ENCODE measurements at regions not wholly inside any gene's neighbourhood (a gene's known extent, or its start where the extent isn't known, plus 50 kb on each side); places are given as distances from the start of the nearest gene placed in this dataset.

DNA sequence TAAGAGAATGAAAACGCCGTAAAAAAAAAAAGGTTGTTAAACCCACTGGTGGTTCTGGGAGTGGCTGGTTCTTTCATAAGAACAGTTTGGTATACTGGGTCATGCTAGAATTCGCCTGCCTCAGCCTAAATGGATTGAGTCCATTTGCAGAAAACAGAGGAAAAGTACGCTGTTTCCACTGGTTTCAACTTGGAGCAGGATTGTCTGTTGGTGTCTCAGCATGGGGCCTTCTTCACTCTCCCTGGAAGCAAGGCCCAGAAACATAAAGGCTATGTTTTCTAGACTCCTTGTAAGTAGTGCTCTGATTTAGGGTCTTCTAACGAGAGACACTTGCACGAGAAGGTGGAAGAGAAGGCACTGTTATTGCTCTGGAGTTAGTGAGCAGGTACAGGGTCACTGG lies 116.9 kb upstream of the MTAP start:
- Histone ChIP-seq H3K4me2 (replicated peaks; ENCODE audit: low read depth, low read length, poor library complexity, severe bottlenecking) (no peak overlapping the region), H3K4me1 (ENCODE audit: control insufficient read depth in 2 of 2, insufficient read depth in 2 of 2, low read length in 2 of 2) (no peaks in the 10 kb centered on the region), H3K36me3 (replicated peaks in 1 of 2; ENCODE audit: control extremely low read depth in 1 of 2, control insufficient read depth in 1 of 2, extremely low read depth in 1 of 2, insufficient read depth in 2 of 2, low read length in 1 of 2) (no peaks in the 10 kb centered on the region), H3K9me3 (ENCODE audit: control extremely low read depth in 1 of 3, control insufficient read depth in 2 of 3, insufficient read depth in 1 of 3, low read length in 2 of 3) (no peaks in the 10 kb centered on the region), H3K79me2 (ENCODE audit: control insufficient read depth, insufficient read depth, low read length) (no peaks in the 10 kb centered on the region), H3K9ac (ENCODE audit: low read length) (no peak overlapping the region), H3K27ac (ENCODE audit: low read length in 2 of 2) (no peak overlapping the region), H4K20me1 (ENCODE audit: control insufficient read depth, insufficient read depth, low read length, poor library complexity, severe bottlenecking) (no peaks in the 10 kb centered on the region), H3K27me3 (replicated peaks in 1 of 4; ENCODE audit: control extremely low read depth in 1 of 4, control insufficient read depth in 3 of 4, insufficient read depth in 4 of 4, low read length in 3 of 4) (no peaks in the 10 kb centered on the region), H2AFZ (ENCODE audit: insufficient read depth, low read depth, low read length, poor library complexity, severe bottlenecking) (no peak overlapping the region), H3K4me3 (ENCODE audit: control extremely low read depth in 1 of 5, extremely low read depth in 1 of 5, insufficient read depth in 1 of 5, low read depth in 2 of 5, low read length in 4 of 5) (no peak overlapping the region)
- ATAC-seq (ENCODE audit: low read depth) (no peak), DNase-seq (no peak)
- ChIA-PET POLR2A (no interaction called here), CTCF (no interaction called here)
- Mint-ChIP-seq H3K4me3 (no peak overlapping the region), H3K27me3 (no peaks in the 10 kb centered on the region), H3K9me3 (ENCODE audit: insufficient read depth) (no peaks in the 10 kb centered on the region), H3K4me1 (no peaks in the 10 kb centered on the region), H3K27ac (no peak overlapping the region)
- WGBS (ENCODE audit: insufficient coverage): 90% methylated on average over 6 of the region's 6 CpGs
- TF ChIP-seq EZH2 (IDR thresholded peaks at IDR 0.05; ENCODE audit: borderline replicate concordance, insufficient read depth, low read depth, low read length, poor library complexity, severe bottlenecking): no peak
- TF ChIP-seq, protein P1, sequence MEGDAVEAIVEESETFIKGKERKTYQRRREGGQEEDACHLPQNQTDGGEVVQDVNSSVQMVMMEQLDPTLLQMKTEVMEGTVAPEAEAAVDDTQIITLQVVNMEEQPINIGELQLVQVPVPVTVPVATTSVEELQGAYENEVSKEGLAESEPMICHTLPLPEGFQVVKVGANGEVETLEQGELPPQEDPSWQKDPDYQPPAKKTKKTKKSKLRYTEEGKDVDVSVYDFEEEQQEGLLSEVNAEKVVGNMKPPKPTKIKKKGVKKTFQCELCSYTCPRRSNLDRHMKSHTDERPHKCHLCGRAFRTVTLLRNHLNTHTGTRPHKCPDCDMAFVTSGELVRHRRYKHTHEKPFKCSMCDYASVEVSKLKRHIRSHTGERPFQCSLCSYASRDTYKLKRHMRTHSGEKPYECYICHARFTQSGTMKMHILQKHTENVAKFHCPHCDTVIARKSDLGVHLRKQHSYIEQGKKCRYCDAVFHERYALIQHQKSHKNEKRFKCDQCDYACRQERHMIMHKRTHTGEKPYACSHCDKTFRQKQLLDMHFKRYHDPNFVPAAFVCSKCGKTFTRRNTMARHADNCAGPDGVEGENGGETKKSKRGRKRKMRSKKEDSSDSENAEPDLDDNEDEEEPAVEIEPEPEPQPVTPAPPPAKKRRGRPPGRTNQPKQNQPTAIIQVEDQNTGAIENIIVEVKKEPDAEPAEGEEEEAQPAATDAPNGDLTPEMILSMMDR (IDR thresholded peaks at IDR 0.05): no peak
- intact Hi-C loops (cut with micrococcal nuclease): no loop called here

DNA sequence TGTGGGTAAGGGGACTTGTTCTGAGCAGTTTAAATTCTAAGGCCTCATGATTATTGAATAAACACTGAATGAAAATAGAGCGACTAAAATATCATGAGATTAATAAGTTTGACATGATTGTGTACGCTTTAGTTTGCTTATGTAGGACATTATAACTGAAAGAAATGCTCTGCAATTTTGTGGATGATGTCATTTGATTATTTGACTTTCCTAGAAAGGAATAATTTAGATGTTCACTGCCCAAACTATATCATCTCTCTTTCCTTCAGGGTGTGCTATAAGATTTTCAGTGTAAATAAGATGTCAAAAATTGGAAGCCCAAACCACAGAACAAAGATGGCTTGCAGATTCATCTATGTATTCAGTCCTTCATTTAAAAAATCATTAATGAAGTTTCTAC lies 115.7 kb upstream of the MTAP start:
- Histone ChIP-seq H3K9ac (ENCODE audit: low read length) (no peak overlapping the region), H3K9me3 (ENCODE audit: control extremely low read depth in 1 of 3, control insufficient read depth in 2 of 3, insufficient read depth in 1 of 3, low read length in 2 of 3) (no peaks in the 10 kb centered on the region), H3K27me3 (replicated peaks in 1 of 4; ENCODE audit: control extremely low read depth in 1 of 4, control insufficient read depth in 3 of 4, insufficient read depth in 4 of 4, low read length in 3 of 4) (peaks cover 0 to 5% (median 0%) of the 10 kb centered on the region in 4 experiments), H3K36me3 (replicated peaks in 1 of 2; ENCODE audit: control extremely low read depth in 1 of 2, control insufficient read depth in 1 of 2, extremely low read depth in 1 of 2, insufficient read depth in 2 of 2, low read length in 1 of 2) (no peaks in the 10 kb centered on the region), H3K27ac (ENCODE audit: low read length in 2 of 2) (no peak overlapping the region), H3K4me2 (replicated peaks; ENCODE audit: low read depth, low read length, poor library complexity, severe bottlenecking) (no peak overlapping the region), H3K4me1 (ENCODE audit: control insufficient read depth in 2 of 2, insufficient read depth in 2 of 2, low read length in 2 of 2) (no peaks in the 10 kb centered on the region), H3K79me2 (ENCODE audit: control insufficient read depth, insufficient read depth, low read length) (no peaks in the 10 kb centered on the region), H3K4me3 (ENCODE audit: control extremely low read depth in 1 of 5, extremely low read depth in 1 of 5, insufficient read depth in 1 of 5, low read depth in 2 of 5, low read length in 4 of 5) (no peak overlapping the region), H2AFZ (ENCODE audit: insufficient read depth, low read depth, low read length, poor library complexity, severe bottlenecking) (no peak overlapping the region), H4K20me1 (ENCODE audit: control insufficient read depth, insufficient read depth, low read length, poor library complexity, severe bottlenecking) (no peaks in the 10 kb centered on the region)
- peaks cover 4% of the 10 kb centered on the region for H3K27me3 Mint-ChIP-seq
- no peaks in the 10 kb centered on the region for H3K9me3 Mint-ChIP-seq (ENCODE audit: insufficient read depth)
- no peak for DNase-seq
- no peak overlapping the region for H3K27ac Mint-ChIP-seq
- H3K4me3 Mint-ChIP-seq: no peak overlapping the region
- TF ChIP-seq EZH2 (IDR thresholded peaks at IDR 0.05; ENCODE audit: borderline replicate concordance, insufficient read depth, low read depth, low read length, poor library complexity, severe bottlenecking): no peak
- TF ChIP-seq, protein P1 (IDR thresholded peaks at IDR 0.05): no peak
- POLR2A ChIA-PET: no interaction called here
- ATAC-seq (ENCODE audit: low read depth): no peak
- whole genome bisulfite sequencing (ENCODE audit: insufficient coverage): 95% methylated on average over 2 of the region's 2 CpGs
- no peaks in the 10 kb centered on the region for H3K4me1 Mint-ChIP-seq
- CTCF ChIA-PET: no interaction called here
- intact Hi-C loops (cut with micrococcal nuclease): no loop called here
